Neural cell (in vitro differentiated cells): ENCODE measurements at regions not wholly inside any gene's neighbourhood (a gene's known extent, or its start where the extent isn't known, plus 50 kb on each side); places are given as distances from the start of the nearest gene placed in this dataset.

Source experiments
- H2AFZ ChIP-seq: fragments of 200-600, 300-800 bp; sonication (generic), shearing (Covaris generic); 2 replicates; pipeline ENCODE4 v1.6.0; 2014; ENCODE audit warnings: low read depth, mild to moderate bottlenecking, antibody characterized with exemption, low read length, moderate library complexity
- H3F3A ChIP-seq: fragments of 200-600 bp; shearing (Covaris generic); 2 replicates; pipeline ENCODE4 v1.6.1; 2016; ENCODE audit warnings: mild to moderate bottlenecking, moderate library complexity, mixed read lengths, antibody characterized with exemption, low read length; ENCODE audit not compliant: insufficient read depth, poor library complexity, severe bottlenecking
- H3K27ac ChIP-seq: fragments of 200-600, 300-800 bp; sonication (generic), shearing (Covaris generic); 2 replicates; pipeline ENCODE4 v1.5.1; 2014; ENCODE audit warnings: mild to moderate bottlenecking, low read length, moderate library complexity
- H3K27me3 ChIP-seq: fragments of 300-800, 200-600 bp; sonication (generic), shearing (Covaris generic); 2 replicates; pipeline ENCODE4 v1.6.0; 2014; ENCODE audit warnings: mild to moderate bottlenecking, low read depth, low read length, moderate library complexity; ENCODE audit not compliant: insufficient read depth
- H3K36me3 ChIP-seq: fragments of 300-800, 200-600 bp; sonication (generic), shearing (Covaris generic); 2 replicates; pipeline ENCODE4 v1.5.1; 2014; ENCODE audit warnings: mild to moderate bottlenecking, antibody characterized with exemption, low read length, moderate library complexity; ENCODE audit not compliant: insufficient read depth
- H3K4me2 ChIP-seq: fragments of 300-800, 200-600 bp; sonication (generic), shearing (Covaris generic); 2 replicates; pipeline ENCODE4 v1.6.0; 2014; ENCODE audit warnings: mild to moderate bottlenecking, low read length
- H3K4me3 ChIP-seq: fragments of 300-800, 200-600 bp; sonication (generic), shearing (Covaris generic); 2 replicates; pipeline ENCODE4 v1.5.1; 2014; ENCODE audit warnings: mild to moderate bottlenecking, low read length, moderate library complexity
- H3K79me2 ChIP-seq: fragments of 200-600 bp; shearing (Covaris generic); replicated peaks from 2 replicates; pipeline ENCODE4 v1.6.0; 2014; ENCODE audit warnings: mild to moderate bottlenecking, low read length, moderate library complexity; ENCODE audit not compliant: insufficient read depth
- H3K9ac ChIP-seq: fragments of 300-800, 200-600 bp; sonication (generic), shearing (Covaris generic); 2 replicates; pipeline ENCODE4 v1.6.1; 2016; ENCODE audit warnings: mild to moderate bottlenecking, low read length, mixed read lengths
- H3K9me2 ChIP-seq: fragments of 200-600 bp; shearing (Covaris generic); 2 replicates; pipeline ENCODE4 v1.6.1; 2016; ENCODE audit warnings: mild to moderate bottlenecking, low read length, mixed read lengths; ENCODE audit not compliant: insufficient read depth
- H3K9me3 ChIP-seq: fragments of 200-600, 300-800 bp; sonication (generic), shearing (Covaris generic); 2 replicates; pipeline ENCODE4 v1.6.1; 2016; ENCODE audit warnings: mild to moderate bottlenecking, mixed run types, low read length, moderate library complexity, mixed read lengths
- H4K20me1 ChIP-seq: fragments of 200-600 bp; shearing (Covaris generic); 2 replicates; pipeline ENCODE4 v1.6.1; 2016; ENCODE audit warnings: mild to moderate bottlenecking, mixed run types; ENCODE audit not compliant: insufficient read depth
- EP300 ChIP-seq: fragments of 450-650 bp; conservative IDR thresholded peaks from 2 replicates; pipeline ENCODE4 v1.6.1; 2014; ENCODE audit warnings: antibody characterized with exemption, mild to moderate bottlenecking, moderate library complexity; ENCODE audit not compliant: poor library complexity, severe bottlenecking
- EZH2 ChIP-seq: fragments of 200-600, 300-800 bp; shearing (Covaris generic), sonication (generic); IDR thresholded peaks from 2 replicates; pipeline ENCODE4 v1.6.1; 2014; ENCODE audit warnings: antibody characterized with exemption, low read length, borderline replicate concordance, mild to moderate bottlenecking; ENCODE audit not compliant: insufficient read depth, poor library complexity, severe bottlenecking
- MXI1 ChIP-seq: fragments of 450-650 bp; conservative IDR thresholded peaks from 2 replicates; pipeline ENCODE4 v1.6.1; 2014; ENCODE audit warnings: antibody characterized with exemption, mild to moderate bottlenecking; ENCODE audit not compliant: poor library complexity, severe bottlenecking
- POLR2AphosphoS5 ChIP-seq: IDR thresholded peaks from 2 replicates; pipeline ENCODE4 v1.6.1; 2012
- RAD21 ChIP-seq: fragments of 450-650 bp; conservative IDR thresholded peaks from 2 replicates; pipeline ENCODE4 v1.6.1; 2014; ENCODE audit warnings: antibody characterized with exemption, mild to moderate bottlenecking, moderate library complexity
- SMC3 ChIP-seq: fragments of 450-650 bp; conservative IDR thresholded peaks from 2 replicates; pipeline ENCODE4 v1.6.1; 2014; ENCODE audit warnings: antibody characterized with exemption, mild to moderate bottlenecking, moderate library complexity; ENCODE audit not compliant: poor library complexity
- TAF1 ChIP-seq: IDR thresholded peaks from 2 replicates; pipeline ENCODE4 v1.6.1; 2012; ENCODE audit warnings: low read depth
- TF ChIP-seq, protein P1 (sequence below): IDR thresholded peaks from 2 replicates; pipeline ENCODE4 v1.6.1; 2012; ENCODE audit warnings: borderline replicate concordance
- TF ChIP-seq, protein P2 (sequence below): fragments of 450-650 bp; IDR thresholded peaks from 2 replicates; pipeline ENCODE4 v1.5.1; 2014; ENCODE audit warnings: antibody characterized with exemption, mild to moderate bottlenecking, moderate library complexity; ENCODE audit not compliant: poor library complexity, severe bottlenecking

- H3K9me2 ChIP-seq, result no peaks in the 10 kb centered on the region
- no peaks in the 10 kb centered on the region for H3K9me3 ChIP-seq
- TF ChIP-seq TAF1, result no peak
- no peak for TF ChIP-seq RAD21
- TF ChIP-seq SMC3, result no peak
- TF ChIP-seq, protein P1, sequence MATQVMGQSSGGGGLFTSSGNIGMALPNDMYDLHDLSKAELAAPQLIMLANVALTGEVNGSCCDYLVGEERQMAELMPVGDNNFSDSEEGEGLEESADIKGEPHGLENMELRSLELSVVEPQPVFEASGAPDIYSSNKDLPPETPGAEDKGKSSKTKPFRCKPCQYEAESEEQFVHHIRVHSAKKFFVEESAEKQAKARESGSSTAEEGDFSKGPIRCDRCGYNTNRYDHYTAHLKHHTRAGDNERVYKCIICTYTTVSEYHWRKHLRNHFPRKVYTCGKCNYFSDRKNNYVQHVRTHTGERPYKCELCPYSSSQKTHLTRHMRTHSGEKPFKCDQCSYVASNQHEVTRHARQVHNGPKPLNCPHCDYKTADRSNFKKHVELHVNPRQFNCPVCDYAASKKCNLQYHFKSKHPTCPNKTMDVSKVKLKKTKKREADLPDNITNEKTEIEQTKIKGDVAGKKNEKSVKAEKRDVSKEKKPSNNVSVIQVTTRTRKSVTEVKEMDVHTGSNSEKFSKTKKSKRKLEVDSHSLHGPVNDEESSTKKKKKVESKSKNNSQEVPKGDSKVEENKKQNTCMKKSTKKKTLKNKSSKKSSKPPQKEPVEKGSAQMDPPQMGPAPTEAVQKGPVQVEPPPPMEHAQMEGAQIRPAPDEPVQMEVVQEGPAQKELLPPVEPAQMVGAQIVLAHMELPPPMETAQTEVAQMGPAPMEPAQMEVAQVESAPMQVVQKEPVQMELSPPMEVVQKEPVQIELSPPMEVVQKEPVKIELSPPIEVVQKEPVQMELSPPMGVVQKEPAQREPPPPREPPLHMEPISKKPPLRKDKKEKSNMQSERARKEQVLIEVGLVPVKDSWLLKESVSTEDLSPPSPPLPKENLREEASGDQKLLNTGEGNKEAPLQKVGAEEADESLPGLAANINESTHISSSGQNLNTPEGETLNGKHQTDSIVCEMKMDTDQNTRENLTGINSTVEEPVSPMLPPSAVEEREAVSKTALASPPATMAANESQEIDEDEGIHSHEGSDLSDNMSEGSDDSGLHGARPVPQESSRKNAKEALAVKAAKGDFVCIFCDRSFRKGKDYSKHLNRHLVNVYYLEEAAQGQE, result no peak
- no peak for TF ChIP-seq POLR2AphosphoS5
- H2AFZ ChIP-seq, result no peak overlapping the region
- no peak overlapping the region for H3K4me2 ChIP-seq
- no peak overlapping the region for H3K9ac ChIP-seq
- no peaks in the 10 kb centered on the region for H4K20me1 ChIP-seq
- H3K36me3 ChIP-seq, result no peaks in the 10 kb centered on the region
- H3K4me3 ChIP-seq, result no peak overlapping the region
- H3F3A ChIP-seq, result peaks cover 6% of the 10 kb centered on the region
- H3K27me3 ChIP-seq, result no peaks in the 10 kb centered on the region
- no peak overlapping the region for H3K27ac ChIP-seq
- H3K79me2 ChIP-seq, result no peaks in the 10 kb centered on the region
Observed at GRCh38 chr3:105965384-105965783, 96.6 kb upstream of the CBLB start.

DNA sequence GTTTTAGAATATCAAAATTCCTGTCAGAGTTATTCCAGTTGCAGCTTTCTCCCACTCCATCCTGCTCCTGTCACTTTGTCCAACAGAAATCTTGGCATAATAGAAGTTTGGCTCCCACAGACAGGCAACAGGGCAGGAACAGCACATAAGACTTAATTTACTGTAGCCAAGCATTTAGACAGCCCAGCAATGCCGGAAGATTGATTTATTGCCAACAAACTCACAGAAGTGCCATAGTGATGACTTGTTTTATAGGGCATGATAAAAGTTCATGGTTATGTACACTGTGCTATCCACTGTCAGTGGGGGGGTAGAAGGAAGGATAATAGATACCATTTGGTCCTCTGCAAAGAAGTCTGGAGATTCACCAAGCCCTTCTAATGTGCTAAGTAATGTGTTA lies 98.3 kb upstream of the CBLB start:
- no peaks in the 10 kb centered on the region for H3K27me3 ChIP-seq
- no peaks in the 10 kb centered on the region for H3K9me2 ChIP-seq
- H4K20me1 ChIP-seq, result no peaks in the 10 kb centered on the region
- no peak overlapping the region for H3K27ac ChIP-seq
- no peaks in the 10 kb centered on the region for H3K36me3 ChIP-seq
- H3K9ac ChIP-seq, result no peak overlapping the region
- H3K9me3 ChIP-seq, result no peaks in the 10 kb centered on the region
- no peak for TF ChIP-seq TAF1
- no peak for TF ChIP-seq EZH2
- TF ChIP-seq, protein P1, result no peak
- no peak for TF ChIP-seq RAD21
- TF ChIP-seq, protein P2, sequence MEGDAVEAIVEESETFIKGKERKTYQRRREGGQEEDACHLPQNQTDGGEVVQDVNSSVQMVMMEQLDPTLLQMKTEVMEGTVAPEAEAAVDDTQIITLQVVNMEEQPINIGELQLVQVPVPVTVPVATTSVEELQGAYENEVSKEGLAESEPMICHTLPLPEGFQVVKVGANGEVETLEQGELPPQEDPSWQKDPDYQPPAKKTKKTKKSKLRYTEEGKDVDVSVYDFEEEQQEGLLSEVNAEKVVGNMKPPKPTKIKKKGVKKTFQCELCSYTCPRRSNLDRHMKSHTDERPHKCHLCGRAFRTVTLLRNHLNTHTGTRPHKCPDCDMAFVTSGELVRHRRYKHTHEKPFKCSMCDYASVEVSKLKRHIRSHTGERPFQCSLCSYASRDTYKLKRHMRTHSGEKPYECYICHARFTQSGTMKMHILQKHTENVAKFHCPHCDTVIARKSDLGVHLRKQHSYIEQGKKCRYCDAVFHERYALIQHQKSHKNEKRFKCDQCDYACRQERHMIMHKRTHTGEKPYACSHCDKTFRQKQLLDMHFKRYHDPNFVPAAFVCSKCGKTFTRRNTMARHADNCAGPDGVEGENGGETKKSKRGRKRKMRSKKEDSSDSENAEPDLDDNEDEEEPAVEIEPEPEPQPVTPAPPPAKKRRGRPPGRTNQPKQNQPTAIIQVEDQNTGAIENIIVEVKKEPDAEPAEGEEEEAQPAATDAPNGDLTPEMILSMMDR, result no peak
- TF ChIP-seq EP300, result no peak
- TF ChIP-seq POLR2AphosphoS5, result no peak
- no peak for TF ChIP-seq SMC3
- no peak for TF ChIP-seq MXI1
- H2AFZ ChIP-seq, result no peak overlapping the region
- no peaks in the 10 kb centered on the region for H3K79me2 ChIP-seq
- H3F3A ChIP-seq, result no peaks in the 10 kb centered on the region
- no peak overlapping the region for H3K4me2 ChIP-seq
- no peak overlapping the region for H3K4me3 ChIP-seq
